Ishikawa (cell line): ENCODE measurements at regions not wholly inside any gene's neighbourhood (a gene's known extent, or its start where the extent isn't known, plus 50 kb on each side); places are given as distances from the start of the nearest gene placed in this dataset.

Source experiments
- CEBPB ChIP-seq: IDR thresholded peaks from 2 replicates; pipeline ENCODE4 v1.6.1; 2012
- CREB1 ChIP-seq: IDR thresholded peaks from 2 replicates; pipeline ENCODE4 v1.6.1; 2012; ENCODE audit warnings: low read depth
- EGR1 ChIP-seq: IDR thresholded peaks from 2 replicates; pipeline ENCODE4 v1.6.1; 2012
- EP300 ChIP-seq: IDR thresholded peaks from 2 replicates; pipeline ENCODE4 v1.6.1; 2012; ENCODE audit warnings: borderline replicate concordance
- FOXM1 ChIP-seq: IDR thresholded peaks from 2 replicates; pipeline ENCODE4 v1.6.1; 2012; ENCODE audit warnings: low read depth, borderline replicate concordance
- NFIC ChIP-seq: IDR thresholded peaks from 2 replicates; pipeline ENCODE4 v1.6.1; 2012
- RAD21 ChIP-seq: IDR thresholded peaks from 2 replicates; pipeline ENCODE4 v1.6.1; 2012; ENCODE audit warnings: low read depth
- TAF1 ChIP-seq: IDR thresholded peaks from 2 replicates; pipeline ENCODE4 v1.6.1; 2012; ENCODE audit warnings: low read depth, mild to moderate bottlenecking
- TCF12 ChIP-seq: IDR thresholded peaks from 2 replicates; pipeline ENCODE4 v1.6.1; 2012; ENCODE audit warnings: low read depth
- TEAD4 ChIP-seq: IDR thresholded peaks from 2 replicates; pipeline ENCODE4 v1.6.1; 2012
- USF1 ChIP-seq: IDR thresholded peaks from 2 replicates; pipeline ENCODE4 v1.6.1; 2012
- YY1 ChIP-seq: IDR thresholded peaks from 2 replicates; pipeline ENCODE4 v1.6.1; 2012; ENCODE audit warnings: low read depth
- ZBTB7A ChIP-seq: IDR thresholded peaks from 2 replicates; pipeline ENCODE4 v1.6.1; 2012; ENCODE audit warnings: low read depth
- TF ChIP-seq, protein P1 (sequence below): IDR thresholded peaks from 2 replicates; pipeline ENCODE4 v1.6.1; 2012
- TF ChIP-seq, protein P2 (sequence below): IDR thresholded peaks from 2 replicates; pipeline ENCODE4 v1.6.1; 2012; ENCODE audit warnings: low read depth, mild to moderate bottlenecking

DNA sequence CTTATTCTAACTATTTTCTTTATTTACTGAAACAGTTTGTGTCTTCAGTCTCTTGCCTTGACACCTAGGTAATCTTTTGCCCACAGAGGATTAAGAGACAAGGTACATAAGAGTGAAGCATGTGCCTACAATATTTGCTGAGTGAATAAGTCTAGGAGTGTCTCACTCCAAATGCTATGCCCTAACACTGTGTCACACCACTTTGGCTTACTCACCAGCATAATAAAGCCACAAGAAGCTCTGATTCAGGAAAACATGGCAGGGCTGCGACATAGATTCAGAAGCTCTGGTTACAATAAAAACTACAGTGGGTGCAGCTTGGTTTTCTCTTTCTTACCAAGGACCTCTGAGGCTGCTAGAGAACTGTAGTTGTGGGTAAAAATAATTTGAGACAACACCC, 127.1 kb downstream of the RBM46 start:
- TF ChIP-seq TAF1, result no peak
- TF ChIP-seq USF1, result no peak
- TF ChIP-seq FOXM1, result no peak
- TF ChIP-seq CREB1, result no peak
- no peak for TF ChIP-seq NFIC
- no peak for TF ChIP-seq EP300
- no peak for TF ChIP-seq RAD21
- no peak for TF ChIP-seq CEBPB
- no peak for TF ChIP-seq TEAD4
- no peak for TF ChIP-seq EGR1

GRCh38 chr4:154911097-154911496, 130.0 kb downstream of the RBM46 start:
- TF ChIP-seq RAD21 (peak; percentile 60), USF1 (no peak)

DNA sequence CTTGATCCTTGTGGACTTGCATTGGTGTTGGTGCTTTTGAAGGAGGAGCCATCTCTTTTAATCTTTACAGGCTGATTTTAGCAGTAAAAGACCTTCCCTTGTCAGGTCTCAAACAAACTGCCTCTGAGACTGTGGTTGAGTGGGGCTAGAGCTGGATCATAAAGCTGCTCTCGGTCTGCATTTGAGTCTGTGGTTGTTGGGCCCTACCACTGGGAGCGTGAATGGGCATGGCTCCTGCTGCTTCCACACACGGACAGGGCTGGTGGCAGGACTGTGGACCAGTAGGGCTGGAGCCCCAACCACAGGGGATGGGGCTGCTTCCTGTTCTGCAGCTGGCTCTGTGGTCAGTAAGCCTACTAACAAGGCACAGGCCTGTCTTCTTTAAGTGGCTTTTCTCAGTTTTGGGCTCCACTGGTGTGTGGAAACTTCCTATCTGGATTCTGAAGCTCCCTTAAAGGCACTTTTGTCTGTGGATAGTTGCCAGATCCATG, 130.6 kb downstream of the RBM46 start:
- no peak for TF ChIP-seq TAF1
- no peak for TF ChIP-seq NFIC
- TF ChIP-seq TEAD4, result no peak
- no peak for TF ChIP-seq EP300
- TF ChIP-seq RAD21, result no peak
- no peak for TF ChIP-seq TCF12
- no peak for TF ChIP-seq CEBPB
- TF ChIP-seq FOXM1, result no peak

DNA sequence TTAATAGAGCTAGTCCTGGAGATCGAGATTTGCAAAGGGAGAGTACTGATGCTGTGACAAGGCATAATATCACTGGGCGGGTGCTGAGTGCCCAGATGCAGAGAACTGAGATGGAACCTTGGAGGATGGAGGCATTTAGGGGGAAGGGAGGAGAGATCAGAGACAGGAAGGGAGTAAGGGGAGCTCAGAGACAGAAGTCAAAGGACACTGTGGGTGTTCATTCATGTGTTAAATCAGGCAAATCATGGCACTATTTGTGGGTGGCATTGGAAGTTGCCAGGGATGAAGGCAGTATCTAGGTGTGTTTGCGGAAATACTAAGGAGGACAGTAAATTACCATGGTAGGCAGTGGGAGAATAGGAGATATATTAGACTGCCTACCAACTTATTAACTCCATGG, 135.0 kb downstream of the RBM46 start:
- TF ChIP-seq, protein P1, sequence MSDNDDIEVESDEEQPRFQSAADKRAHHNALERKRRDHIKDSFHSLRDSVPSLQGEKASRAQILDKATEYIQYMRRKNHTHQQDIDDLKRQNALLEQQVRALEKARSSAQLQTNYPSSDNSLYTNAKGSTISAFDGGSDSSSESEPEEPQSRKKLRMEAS, result no peak
- no peak for TF ChIP-seq CREB1
- TF ChIP-seq ZBTB7A, result no peak
- no peak for TF ChIP-seq YY1
- no peak for TF ChIP-seq EP300
- TF ChIP-seq USF1, result no peak
- TF ChIP-seq NFIC, result no peak
- no peak for TF ChIP-seq EGR1

DNA sequence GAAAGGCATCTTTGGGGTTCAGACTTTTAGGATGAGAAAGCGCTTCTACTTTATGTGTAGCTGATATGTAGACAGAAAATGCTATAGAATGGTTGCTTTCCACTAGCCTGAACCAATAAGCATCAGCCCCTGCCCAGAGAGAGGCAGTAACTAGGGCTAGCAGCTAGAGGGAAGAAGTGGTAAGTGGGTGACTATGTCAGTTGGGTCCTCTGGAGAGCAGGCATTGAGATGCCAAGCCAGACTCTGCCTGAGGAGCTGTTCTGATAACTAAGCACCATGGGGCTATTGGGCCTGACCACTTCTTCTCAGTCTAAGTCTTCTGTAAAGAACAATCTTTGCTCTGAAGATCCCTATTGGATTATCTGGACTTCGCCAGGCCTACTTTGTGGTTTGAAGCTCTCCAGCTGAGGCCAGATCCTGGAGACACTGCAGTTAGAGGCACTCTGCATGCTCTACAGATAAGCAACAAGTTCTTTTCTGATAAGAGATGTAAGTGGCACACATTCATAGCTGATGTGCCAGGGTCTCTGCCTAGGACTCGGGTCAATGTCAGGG, 146.1 kb downstream of the RBM46 start:
- TF ChIP-seq, protein P1, result no peak
- TF ChIP-seq CREB1 (no peak), TAF1 (no peak), EP300 (no peak), FOXM1 (no peak), ZBTB7A (no peak), EGR1 (no peak), NFIC (no peak), TEAD4 (no peak), USF1 (no peak), TCF12 (no peak), CEBPB (no peak), YY1 (no peak), RAD21 (no peak)
- TF ChIP-seq, protein P2, sequence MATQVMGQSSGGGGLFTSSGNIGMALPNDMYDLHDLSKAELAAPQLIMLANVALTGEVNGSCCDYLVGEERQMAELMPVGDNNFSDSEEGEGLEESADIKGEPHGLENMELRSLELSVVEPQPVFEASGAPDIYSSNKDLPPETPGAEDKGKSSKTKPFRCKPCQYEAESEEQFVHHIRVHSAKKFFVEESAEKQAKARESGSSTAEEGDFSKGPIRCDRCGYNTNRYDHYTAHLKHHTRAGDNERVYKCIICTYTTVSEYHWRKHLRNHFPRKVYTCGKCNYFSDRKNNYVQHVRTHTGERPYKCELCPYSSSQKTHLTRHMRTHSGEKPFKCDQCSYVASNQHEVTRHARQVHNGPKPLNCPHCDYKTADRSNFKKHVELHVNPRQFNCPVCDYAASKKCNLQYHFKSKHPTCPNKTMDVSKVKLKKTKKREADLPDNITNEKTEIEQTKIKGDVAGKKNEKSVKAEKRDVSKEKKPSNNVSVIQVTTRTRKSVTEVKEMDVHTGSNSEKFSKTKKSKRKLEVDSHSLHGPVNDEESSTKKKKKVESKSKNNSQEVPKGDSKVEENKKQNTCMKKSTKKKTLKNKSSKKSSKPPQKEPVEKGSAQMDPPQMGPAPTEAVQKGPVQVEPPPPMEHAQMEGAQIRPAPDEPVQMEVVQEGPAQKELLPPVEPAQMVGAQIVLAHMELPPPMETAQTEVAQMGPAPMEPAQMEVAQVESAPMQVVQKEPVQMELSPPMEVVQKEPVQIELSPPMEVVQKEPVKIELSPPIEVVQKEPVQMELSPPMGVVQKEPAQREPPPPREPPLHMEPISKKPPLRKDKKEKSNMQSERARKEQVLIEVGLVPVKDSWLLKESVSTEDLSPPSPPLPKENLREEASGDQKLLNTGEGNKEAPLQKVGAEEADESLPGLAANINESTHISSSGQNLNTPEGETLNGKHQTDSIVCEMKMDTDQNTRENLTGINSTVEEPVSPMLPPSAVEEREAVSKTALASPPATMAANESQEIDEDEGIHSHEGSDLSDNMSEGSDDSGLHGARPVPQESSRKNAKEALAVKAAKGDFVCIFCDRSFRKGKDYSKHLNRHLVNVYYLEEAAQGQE, result no peak

- peak; percentile 91 for TF ChIP-seq RAD21
- TF ChIP-seq TCF12, result no peak
Observed at GRCh38 chr4:154928640-154929257, 147.7 kb downstream of the RBM46 start.

DNA sequence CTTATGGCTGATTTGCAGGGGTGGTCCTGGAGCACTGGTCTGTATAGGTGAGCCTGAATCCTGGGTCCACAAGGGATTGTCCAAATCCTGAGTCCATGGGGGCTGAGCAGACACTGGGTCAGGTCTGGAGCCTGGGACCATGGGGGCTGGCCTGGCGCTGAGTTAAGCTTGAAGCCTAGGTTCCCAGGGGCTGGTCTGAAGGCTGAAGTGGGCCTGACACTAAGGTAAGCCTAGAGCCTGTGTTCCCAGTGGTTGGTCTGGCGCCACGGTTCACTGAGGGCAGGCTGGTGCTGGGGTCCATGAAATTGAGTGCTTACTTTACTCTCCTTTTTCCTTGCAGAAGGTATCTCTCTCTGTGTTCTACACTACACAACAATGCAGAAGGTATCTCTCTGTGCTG, 155.8 kb downstream of the RBM46 start:
- no peak for TF ChIP-seq FOXM1
- TF ChIP-seq TEAD4, result no peak
- TF ChIP-seq EP300, result no peak
- TF ChIP-seq, protein P2, result no peak
- no peak for TF ChIP-seq TCF12
- no peak for TF ChIP-seq USF1
- no peak for TF ChIP-seq RAD21
- TF ChIP-seq, protein P1, result no peak
- no peak for TF ChIP-seq NFIC
- no peak for TF ChIP-seq EGR1
- no peak for TF ChIP-seq ZBTB7A
- no peak for TF ChIP-seq CEBPB
- TF ChIP-seq TAF1, result no peak
- no peak for TF ChIP-seq CREB1
- TF ChIP-seq YY1, result no peak
